ENCODE measurements at regions not wholly inside any gene's neighbourhood (a gene's known extent, or its start where the extent isn't known, plus 50 kb on each side); places are given as distances from the start of the nearest gene placed in this dataset.
A peak's percentile ranks its signal among the peaks of the same experiment; 100 is the strongest.

GRCh38 chr1:10848109-10848684 is 51.8 kb upstream of the CASZ1 start:
- H3K4me3 ChIP-seq: no peak overlapping the region
- no peak overlapping the region for H3K27ac ChIP-seq

GRCh38 chr1:10850026-10850425 is 53.6 kb upstream of the CASZ1 start:
- H3K27ac ChIP-seq: no peak overlapping the region

GRCh38 chr1:10851024-10852013 is 54.9 kb upstream of the CASZ1 start:
- no peak overlapping the region for H3K27ac ChIP-seq
- no peak overlapping the region for H3K4me3 ChIP-seq

More at GRCh38 chr1:10850026-10850425, 53.6 kb upstream of the CASZ1 start:
- no peak overlapping the region for H3K4me3 ChIP-seq

GRCh38 chr1:10852018-10852417 is 55.6 kb upstream of the CASZ1 start:
- no peak overlapping the region for H3K27ac ChIP-seq
- H3K4me3 ChIP-seq: no peak overlapping the region

- Histone ChIP-seq H3K27ac (no peak overlapping the region), H3K4me3 (no peak overlapping the region)
Observed at GRCh38 chr1:10852486-10852885, 56.0 kb upstream of the CASZ1 start.

GRCh38 chr1:10852998-10853520 is 56.6 kb upstream of the CASZ1 start:
- Histone ChIP-seq H3K4me3 (no peak overlapping the region), H3K27ac (no peak overlapping the region)

GRCh38 chr1:10853701-10854100 is 57.3 kb upstream of the CASZ1 start:
- no peak overlapping the region for H3K27ac ChIP-seq
- H3K4me3 ChIP-seq: no peak overlapping the region

GRCh38 chr1:10854856-10855459 is 58.5 kb upstream of the CASZ1 start:
- Histone ChIP-seq H3K4me3 (no peak overlapping the region), H3K27ac (no peak overlapping the region)

GRCh38 chr1:10856176-10856683 is 59.8 kb upstream of the CASZ1 start:
- H3K27ac ChIP-seq: no peak overlapping the region
- no peak overlapping the region for H3K4me3 ChIP-seq

GRCh38 chr1:10856863-10857598 is 60.6 kb upstream of the CASZ1 start:
- H3K27ac ChIP-seq: no peak overlapping the region

GRCh38 chr1:10857687-10858086 is 61.2 kb upstream of the CASZ1 start:
- no peak overlapping the region for H3K27ac ChIP-seq
- no peak overlapping the region for H3K4me3 ChIP-seq

More at GRCh38 chr1:10856863-10857598, 60.6 kb upstream of the CASZ1 start:
- H3K4me3 ChIP-seq: no peak overlapping the region

- no peak overlapping the region for H3K27ac ChIP-seq
- H3K4me3 ChIP-seq: no peak overlapping the region
Observed at GRCh38 chr1:10860218-10860617, 63.8 kb upstream of the CASZ1 start.

GRCh38 chr1:10860682-10861081 is 64.2 kb upstream of the CASZ1 start:
- Histone ChIP-seq H3K27ac (no peak overlapping the region), H3K4me3 (no peak overlapping the region)

- H3K27ac ChIP-seq: no peak overlapping the region
- H3K4me3 ChIP-seq: no peak overlapping the region
Observed at GRCh38 chr1:10861822-10862221, 65.4 kb upstream of the CASZ1 start.

GRCh38 chr1:10862743-10863335 is 66.4 kb upstream of the CASZ1 start:
- no peak overlapping the region for H3K27ac ChIP-seq
- no peak overlapping the region for H3K4me3 ChIP-seq

- H3K4me3 ChIP-seq: no peak overlapping the region
- H3K27ac ChIP-seq: no peak overlapping the region
Observed at GRCh38 chr1:10863886-10864285, 67.4 kb upstream of the CASZ1 start.

GRCh38 chr1:10864776-10865175 is 68.3 kb upstream of the CASZ1 start:
- Histone ChIP-seq H3K27ac (no peak overlapping the region), H3K4me3 (no peak overlapping the region)

- H3K27ac ChIP-seq: peak overlapping the region in 1 of 21 experiments; percentile 61
- H3K4me3 ChIP-seq: no peak overlapping the region
Observed at GRCh38 chr1:10865518-10866320, 69.3 kb upstream of the CASZ1 start.

Data from skin epidermis (tissue), 12 donors.